22Rv1 (cell line): ENCODE measurements at regions not wholly inside any gene's neighbourhood (a gene's known extent, or its start where the extent isn't known, plus 50 kb on each side); places are given as distances from the start of the nearest gene placed in this dataset.

Experiments used
- CTCF ChIP-seq: fragments of 450-650 bp; IDR thresholded peaks from 2 replicates; pipeline ENCODE4 v1.5.1; 2017; ENCODE audit warnings: mild to moderate bottlenecking
- ZFX ChIP-seq: fragments of 450-650 bp; IDR thresholded peaks from 2 replicates; pipeline ENCODE4 v1.6.1; 2017; ENCODE audit warnings: antibody characterized with exemption, borderline replicate concordance

DNA sequence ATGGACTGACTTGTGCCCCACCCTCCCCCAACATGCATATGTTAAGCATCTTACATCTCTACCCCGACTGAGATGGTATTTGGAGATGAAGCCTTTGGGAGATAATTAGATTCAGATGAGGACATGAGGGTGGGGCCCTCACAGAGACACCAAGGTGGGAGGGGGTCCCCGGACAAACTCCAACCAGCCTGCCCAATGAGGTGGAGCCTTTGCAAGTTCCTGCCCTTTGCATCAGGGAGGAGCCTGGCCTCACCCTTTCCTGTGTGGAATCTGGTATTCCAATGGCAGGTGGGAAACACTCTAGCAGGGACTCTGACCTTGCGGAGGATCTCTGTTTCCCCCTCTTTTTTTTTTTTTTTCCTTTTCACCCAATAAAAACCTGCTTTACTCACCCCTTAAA is 589.9 kb upstream of the BOD1L1 start:
- no peak for TF ChIP-seq CTCF
- no peak for TF ChIP-seq ZFX
